Keratinocyte (primary cell): ENCODE measurements at regions not wholly inside any gene's neighbourhood (a gene's known extent, or its start where the extent isn't known, plus 50 kb on each side); places are given as distances from the start of the nearest gene placed in this dataset.

Experiments
- DNase-seq: peaks from one replicate; pipeline ENCODE4 v3.0.0-alpha.2; 2011; ENCODE audit warnings: low read depth, missing footprints, low spot score
- FAIRE-seq: peaks from 2 replicates; lab custom pipeline; 2011; peaks lifted over from hg19 to GRCh38; lab: Jason Lieb, UNC
- H2AFZ ChIP-seq: 2 replicates; pipeline ENCODE4 v1.6.0; 2012; ENCODE audit warnings: low read length, control low read depth, inconsistent platforms; ENCODE audit not compliant: control insufficient read depth
- H3K27ac ChIP-seq: 2 replicates; pipeline ENCODE4 v1.5.1; 2011; ENCODE audit warnings: low read length; ENCODE audit not compliant: control insufficient read depth, insufficient read depth
- H3K27me3 ChIP-seq: 3 replicates; pipeline ENCODE4 v1.6.0; 2011; ENCODE audit warnings: low read length; ENCODE audit not compliant: control insufficient read depth, insufficient read depth; ENCODE audit errors: extremely low read depth
- H3K36me3 ChIP-seq, 2 experiments: 2 replicates in 1 of 2; 3 replicates in 1 of 2; pipeline ENCODE4 v1.5.1; 2011; ENCODE audit warnings: low read length in 2 of 2, mild to moderate bottlenecking in 1 of 2; ENCODE audit not compliant: control insufficient read depth in 2 of 2, insufficient read depth in 2 of 2; ENCODE audit errors: extremely low read depth in 1 of 2
- H3K4me1 ChIP-seq: 3 replicates; pipeline ENCODE4 v1.5.1; 2011; ENCODE audit warnings: low read length; ENCODE audit not compliant: control insufficient read depth, insufficient read depth; ENCODE audit errors: extremely low read depth
- H3K4me2 ChIP-seq: 3 replicates; pipeline ENCODE4 v1.6.0; 2011; ENCODE audit warnings: low read depth, low read length; ENCODE audit not compliant: control insufficient read depth, insufficient read depth; ENCODE audit errors: extremely low read depth
- H3K4me3 ChIP-seq, 3 experiments: fragments of 200-600 bp in 1 of 3; sonication (generic) in 1 of 3; 2 replicates in 2 of 3; 3 replicates in 1 of 3; pipeline ENCODE4 v1.5.1; 2011 to 2016; ENCODE audit warnings: low read length in 3 of 3, mild to moderate bottlenecking in 3 of 3, control low read depth in 2 of 3, inconsistent platforms in 1 of 3, low read depth in 1 of 3, mixed read lengths in 1 of 3, mixed run types in 1 of 3, moderate library complexity in 1 of 3; ENCODE audit not compliant: control insufficient read depth in 2 of 3, insufficient read depth in 2 of 3; ENCODE audit errors: extremely low read depth in 1 of 3
- H3K79me2 ChIP-seq: 2 replicates; pipeline ENCODE4 v1.6.0; 2012; ENCODE audit warnings: low read length; ENCODE audit not compliant: control insufficient read depth, insufficient read depth
- H3K9ac ChIP-seq: 3 replicates; pipeline ENCODE4 v1.6.0; 2011; ENCODE audit warnings: low read length; ENCODE audit not compliant: control insufficient read depth, insufficient read depth; ENCODE audit errors: extremely low read depth
- H3K9me1 ChIP-seq: 3 replicates; pipeline ENCODE4 v1.6.0; 2011; ENCODE audit warnings: low read length; ENCODE audit not compliant: control insufficient read depth, insufficient read depth; ENCODE audit errors: extremely low read depth
- H3K9me3 ChIP-seq: 2 replicates; pipeline ENCODE4 v1.5.1; 2012; ENCODE audit warnings: low read depth, low read length; ENCODE audit not compliant: control insufficient read depth
- H4K20me1 ChIP-seq: 3 replicates; pipeline ENCODE4 v1.6.0; 2011; ENCODE audit warnings: low read length; ENCODE audit not compliant: control insufficient read depth, insufficient read depth; ENCODE audit errors: extremely low read depth
- EZH2 ChIP-seq: IDR thresholded peaks from one replicate; pipeline ENCODE4 v1.6.1; 2012; ENCODE audit warnings: inconsistent platforms, mild to moderate bottlenecking, low read length, moderate library complexity
- dilution Hi-C: fragments of 300-500 bp; cut with MboI; formaldehyde crosslinking; loops from one replicate; pipeline ENCODE4 v1.7.0; 2020; ENCODE audit warnings: low sequenced_read_pairs; ENCODE audit not compliant: extremely low pct_ligation_motif_present
- TF ChIP-seq, protein P1 (sequence below), 3 experiments: IDR thresholded peaks in 1 of 3; conservative IDR thresholded peaks in 1 of 3; optimal IDR thresholded peaks in 1 of 3; 2 replicates in 2 of 3; 3 replicates in 1 of 3; pipeline versions ENCODE3 to v1.5.1; 2011; ENCODE audit warnings: low read length in 3 of 3, mild to moderate bottlenecking in 3 of 3, moderate library complexity in 2 of 3, control low read depth in 1 of 3, inconsistent platforms in 1 of 3; ENCODE audit not compliant: insufficient read depth in 2 of 3; ENCODE audit errors: extremely low read depth in 1 of 3

DNA sequence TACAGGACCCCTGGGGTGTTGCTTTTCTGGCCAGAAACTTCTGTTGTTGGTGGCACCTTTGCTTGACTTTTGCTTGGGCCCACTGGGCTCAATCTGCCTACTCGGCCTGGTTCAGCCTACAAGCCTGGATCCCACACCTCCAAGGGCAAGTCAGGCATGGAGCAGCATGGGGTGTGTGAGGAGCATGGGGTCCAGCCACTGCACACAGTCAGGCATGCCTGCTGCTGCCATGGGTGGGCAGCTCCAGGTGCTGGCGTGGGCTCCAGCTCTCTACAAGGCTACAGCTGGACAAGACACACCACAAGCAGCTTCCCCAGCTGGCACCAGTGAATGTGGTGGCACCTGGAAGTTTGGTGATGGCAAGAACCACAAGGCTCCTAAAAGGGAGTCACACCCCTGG, 1683.1 kb upstream of the ADGRL3 start:
- no peak overlapping the region for H2AFZ ChIP-seq
- no peak for DNase-seq

DNA sequence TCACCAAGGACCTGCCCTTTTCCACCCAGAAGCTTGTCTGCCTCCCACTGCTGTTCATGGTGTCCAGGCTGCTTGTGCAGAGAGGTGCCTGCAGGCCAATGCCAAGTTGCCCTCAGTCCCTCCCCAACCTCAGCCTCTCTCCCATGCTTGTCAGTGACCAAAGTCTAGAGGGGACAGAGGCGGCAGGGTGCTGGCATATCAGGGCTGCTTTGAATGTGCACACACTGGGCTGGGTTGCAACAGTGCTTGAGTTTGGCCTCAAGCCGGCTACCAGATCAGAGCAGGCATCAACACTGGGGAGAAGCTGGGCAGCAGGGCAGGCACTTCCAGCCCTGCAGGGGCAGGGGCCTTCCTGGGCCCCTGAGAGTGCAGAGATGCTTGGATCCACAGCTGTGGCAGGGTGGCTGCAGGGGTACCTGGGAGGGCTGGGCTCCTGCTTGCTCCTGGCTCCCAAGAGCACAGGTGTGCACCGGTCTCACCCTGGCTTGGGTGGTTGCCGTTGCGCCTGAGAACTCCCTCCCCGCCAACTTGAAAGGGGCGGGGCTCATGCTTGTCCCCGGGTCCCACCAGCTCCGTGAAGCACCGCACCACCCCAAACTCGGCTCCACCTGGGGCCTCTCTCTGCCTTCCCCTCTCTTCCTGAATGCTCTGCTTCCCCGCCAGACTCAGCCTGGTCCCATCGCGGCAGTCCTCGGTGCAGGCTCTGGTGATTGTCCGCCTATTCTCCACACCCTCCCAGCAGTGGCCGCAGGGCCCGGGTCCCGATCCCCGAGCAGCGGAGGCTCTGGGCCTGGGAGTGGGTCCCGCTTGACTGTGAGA, 1681.9 kb upstream of the ADGRL3 start:
- TF ChIP-seq, protein P1, sequence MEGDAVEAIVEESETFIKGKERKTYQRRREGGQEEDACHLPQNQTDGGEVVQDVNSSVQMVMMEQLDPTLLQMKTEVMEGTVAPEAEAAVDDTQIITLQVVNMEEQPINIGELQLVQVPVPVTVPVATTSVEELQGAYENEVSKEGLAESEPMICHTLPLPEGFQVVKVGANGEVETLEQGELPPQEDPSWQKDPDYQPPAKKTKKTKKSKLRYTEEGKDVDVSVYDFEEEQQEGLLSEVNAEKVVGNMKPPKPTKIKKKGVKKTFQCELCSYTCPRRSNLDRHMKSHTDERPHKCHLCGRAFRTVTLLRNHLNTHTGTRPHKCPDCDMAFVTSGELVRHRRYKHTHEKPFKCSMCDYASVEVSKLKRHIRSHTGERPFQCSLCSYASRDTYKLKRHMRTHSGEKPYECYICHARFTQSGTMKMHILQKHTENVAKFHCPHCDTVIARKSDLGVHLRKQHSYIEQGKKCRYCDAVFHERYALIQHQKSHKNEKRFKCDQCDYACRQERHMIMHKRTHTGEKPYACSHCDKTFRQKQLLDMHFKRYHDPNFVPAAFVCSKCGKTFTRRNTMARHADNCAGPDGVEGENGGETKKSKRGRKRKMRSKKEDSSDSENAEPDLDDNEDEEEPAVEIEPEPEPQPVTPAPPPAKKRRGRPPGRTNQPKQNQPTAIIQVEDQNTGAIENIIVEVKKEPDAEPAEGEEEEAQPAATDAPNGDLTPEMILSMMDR (optimal IDR thresholded peaks at IDR 0.05 in 1 of 3, IDR thresholded peaks at IDR 0.05 in 1 of 3, conservative IDR thresholded peaks at IDR 0.05 in 1 of 3; ENCODE audit: extremely low read depth in 1 of 3, insufficient read depth in 2 of 3, low read length in 3 of 3) = no peak
- no peak for TF ChIP-seq EZH2
- FAIRE-seq = no peak
- H3K27ac ChIP-seq = no peak overlapping the region
- H4K20me1 ChIP-seq = no peaks in the 10 kb centered on the region
- H3K27me3 ChIP-seq = no peaks in the 10 kb centered on the region
- H3K36me3 ChIP-seq = no peaks in the 10 kb centered on the region
- DNase-seq = no peak
- no peak overlapping the region for H3K4me2 ChIP-seq
- no peak overlapping the region for H3K4me3 ChIP-seq
- no peaks in the 10 kb centered on the region for H3K9me1 ChIP-seq
- H3K79me2 ChIP-seq = no peaks in the 10 kb centered on the region
- H3K4me1 ChIP-seq = no peaks in the 10 kb centered on the region
- H2AFZ ChIP-seq = no peak overlapping the region
- H3K9me3 ChIP-seq = no peaks in the 10 kb centered on the region
- dilution Hi-C loops = no loop called here
- H3K9ac ChIP-seq = no peak overlapping the region

More for the DNA sequence above, 1683.1 kb upstream of the ADGRL3 start:
- no peaks in the 10 kb centered on the region for H3K9me3 ChIP-seq
- no peaks in the 10 kb centered on the region for H3K9me1 ChIP-seq
- H3K36me3 ChIP-seq = no peaks in the 10 kb centered on the region
- H3K27ac ChIP-seq = no peak overlapping the region
- H4K20me1 ChIP-seq = no peaks in the 10 kb centered on the region
- H3K9ac ChIP-seq = no peak overlapping the region
- dilution Hi-C loops = no loop called here
- no peaks in the 10 kb centered on the region for H3K4me1 ChIP-seq
- no peaks in the 10 kb centered on the region for H3K27me3 ChIP-seq
- no peak overlapping the region for H3K4me3 ChIP-seq
- H3K4me2 ChIP-seq = no peak overlapping the region
- H3K79me2 ChIP-seq = no peaks in the 10 kb centered on the region
- FAIRE-seq = no peak
- TF ChIP-seq EZH2 = no peak
- TF ChIP-seq, protein P1 (optimal IDR thresholded peaks at IDR 0.05 in 1 of 3, IDR thresholded peaks at IDR 0.05 in 1 of 3, conservative IDR thresholded peaks at IDR 0.05 in 1 of 3; ENCODE audit: extremely low read depth in 1 of 3, insufficient read depth in 2 of 3, low read length in 3 of 3) = no peak
